GM19023 (cell line): ENCODE measurements at regions not wholly inside any gene's neighbourhood (a gene's known extent, or its start where the extent isn't known, plus 50 kb on each side); places are given as distances from the start of the nearest gene placed in this dataset.
"Not testable (repeated sequence)": the region's sequence is repeated elsewhere in the genome, so short reads cannot be mapped to it uniquely, and the experiment has no call there.

Experiments used
- ATAC-seq: cut with Tn5 transposase; IDR thresholded peaks from one replicate; pipeline ENCODE4 v1.9.1; 2021; ENCODE audit warnings: mild to moderate bottlenecking, moderate library complexity; ENCODE audit not compliant: unreplicated experiment

DNA sequence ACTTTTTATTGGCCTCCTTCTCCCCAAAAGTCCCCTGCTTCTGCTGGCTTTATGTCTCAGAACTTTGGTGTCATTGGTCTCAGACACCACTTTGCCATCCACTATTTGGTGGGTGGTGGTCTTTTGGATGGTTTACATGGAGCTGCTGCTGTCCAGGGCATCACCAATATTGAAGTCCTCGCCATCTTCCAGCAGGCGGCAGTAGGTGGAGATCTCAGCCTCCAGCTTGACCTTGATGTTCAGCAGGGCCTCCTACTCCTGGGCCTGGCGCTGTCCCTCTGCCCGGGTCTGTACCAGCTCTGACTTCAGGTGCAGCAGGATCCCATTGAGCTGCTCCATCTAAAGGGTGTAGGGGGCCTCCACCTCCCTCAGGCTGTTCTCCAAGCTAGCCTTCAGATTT is 148.4 kb upstream of the FOXA2 start:
- ATAC-seq, result no peak

DNA sequence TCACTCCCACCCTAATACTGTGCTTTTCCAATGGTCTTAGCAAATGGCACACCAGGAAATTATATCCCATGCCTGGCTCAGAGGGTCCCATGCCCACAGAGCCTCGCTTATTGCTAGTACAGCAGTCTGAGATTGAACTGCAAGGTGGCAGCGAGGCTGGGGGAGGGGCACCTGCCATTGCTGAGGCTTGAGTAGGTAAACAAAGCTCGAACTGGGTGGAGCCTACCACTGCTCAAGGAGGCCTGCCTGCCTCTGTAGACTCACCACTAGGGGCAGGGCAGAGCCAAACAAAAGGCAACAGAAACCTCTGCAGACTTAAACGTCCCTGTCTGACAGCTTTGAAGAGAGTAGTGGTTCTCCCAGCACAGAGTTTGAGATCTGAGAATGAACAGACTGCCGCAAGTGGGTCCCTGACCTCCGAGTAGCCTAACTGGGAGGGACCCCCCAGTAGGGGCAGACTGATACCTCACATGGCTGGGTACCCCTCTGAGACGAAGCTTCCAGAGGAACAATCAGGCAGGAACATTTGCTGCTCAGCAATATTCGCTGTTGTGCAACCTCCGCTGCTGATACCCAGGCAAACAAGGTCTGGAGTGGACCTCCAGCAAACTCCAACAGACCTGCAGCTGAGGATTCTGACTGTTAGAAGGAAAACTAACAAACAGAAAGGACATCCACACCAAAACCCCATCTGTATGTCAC is 150.7 kb upstream of the FOXA2 start:
- not testable (repeated sequence) for ATAC-seq

DNA sequence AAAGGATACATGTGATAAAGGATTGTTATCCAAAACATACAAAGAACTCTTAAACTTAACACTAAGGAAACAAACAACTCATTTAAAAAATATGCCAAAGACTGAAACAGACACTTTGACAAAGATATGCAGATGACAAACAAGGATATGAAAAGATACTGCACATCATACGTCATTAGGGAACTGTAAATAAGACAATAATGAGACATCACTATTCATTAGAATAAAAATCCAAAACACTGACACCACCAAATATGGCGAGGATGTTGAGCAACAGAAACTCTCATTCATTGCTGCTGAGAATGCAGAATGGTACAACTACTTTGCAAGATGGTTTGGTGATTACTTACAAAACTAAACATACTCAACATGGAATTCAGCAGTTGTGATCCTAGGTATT is 156.5 kb upstream of the FOXA2 start:
- no peak for ATAC-seq

DNA sequence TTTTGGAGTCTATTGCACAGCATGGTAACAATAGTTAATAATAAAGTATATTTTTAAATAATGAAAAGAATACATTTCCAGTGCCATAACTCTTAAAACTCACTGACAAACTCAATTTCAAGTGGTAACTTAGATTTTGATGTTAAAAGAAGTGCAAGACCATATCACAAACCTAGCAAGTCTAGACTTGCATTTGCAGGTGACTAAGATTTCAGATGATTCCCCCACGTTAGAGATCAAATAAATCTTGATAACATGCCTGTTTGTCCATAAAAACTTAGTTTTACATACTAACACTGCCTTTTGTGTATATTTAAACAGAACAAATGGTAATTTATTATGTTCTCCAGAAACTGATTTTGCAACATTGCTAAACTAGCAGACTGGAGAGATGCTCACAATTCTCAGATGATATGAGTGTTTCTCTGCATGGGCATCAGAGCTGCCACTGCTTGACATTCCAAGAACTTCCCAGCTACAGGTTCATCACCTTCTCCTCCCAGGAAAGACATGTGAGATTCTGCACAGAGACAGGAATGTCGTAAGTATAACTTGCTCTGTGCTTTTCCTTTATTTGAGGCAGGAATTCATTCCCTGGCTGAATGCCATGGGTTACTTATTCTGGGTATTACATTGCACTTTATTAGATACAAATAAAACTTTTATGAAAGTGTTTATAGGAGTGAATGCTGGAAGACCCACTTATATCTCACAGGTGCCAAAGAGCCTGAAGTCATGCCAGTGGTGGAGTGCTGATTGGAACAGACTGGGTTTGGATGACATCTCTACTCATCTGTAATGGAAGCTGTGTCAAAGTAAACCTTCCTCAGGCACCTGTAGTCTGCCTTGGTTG is 160.2 kb upstream of the FOXA2 start:
- ATAC-seq, result no peak

DNA sequence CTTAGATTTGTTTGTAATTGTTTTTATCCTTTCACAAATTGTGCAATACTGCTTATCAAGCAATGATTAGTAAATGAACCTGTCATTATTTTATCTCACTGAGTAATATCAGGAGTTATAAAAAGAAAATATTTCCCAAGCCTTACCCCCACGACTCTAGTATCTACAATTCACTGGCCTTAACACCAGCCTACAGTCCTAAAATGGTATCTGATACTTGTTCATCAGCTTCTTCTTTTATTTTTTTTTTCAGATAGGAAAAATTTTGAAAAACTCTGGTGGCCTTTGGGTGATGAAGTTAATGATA is 160.8 kb upstream of the FOXA2 start:
- ATAC-seq, result no peak

DNA sequence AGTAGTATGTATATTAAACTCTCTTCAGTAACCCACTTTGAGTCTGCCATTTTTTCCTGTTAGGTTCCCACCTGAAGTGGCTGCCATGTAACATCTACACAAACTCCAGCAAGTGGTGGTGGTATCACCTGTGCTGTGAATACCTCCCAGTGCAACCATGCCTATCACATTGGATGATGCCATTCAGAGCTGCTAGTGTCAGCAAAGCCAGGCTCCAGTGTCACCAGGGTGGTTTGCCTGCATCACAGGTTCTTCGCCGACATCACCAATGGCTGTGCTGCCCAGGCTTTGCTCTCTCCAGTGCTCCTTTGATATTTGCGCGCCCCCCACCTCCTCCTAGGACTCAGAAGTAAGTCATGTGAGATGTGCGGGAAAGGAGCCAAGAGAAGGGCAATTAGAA is 162.6 kb upstream of the FOXA2 start:
- no peak for ATAC-seq

DNA sequence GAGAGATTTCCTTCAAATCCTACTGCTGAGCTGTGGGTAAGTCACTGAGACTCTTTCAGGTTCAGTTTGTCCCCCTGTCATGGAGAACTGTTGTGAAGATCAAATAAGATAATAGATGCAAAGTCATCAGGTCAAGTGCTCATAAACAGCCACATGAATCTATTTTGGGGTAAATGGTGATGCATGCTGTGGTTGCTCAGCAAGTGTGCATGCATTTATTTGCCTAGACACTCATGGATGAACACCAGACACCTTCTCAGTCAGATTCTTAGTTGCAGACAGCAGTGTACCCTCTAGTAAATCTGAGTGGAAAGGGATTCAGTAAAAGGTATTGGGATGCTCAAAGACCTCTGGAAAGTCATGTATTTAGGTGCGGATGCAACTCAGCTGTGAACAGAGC is 168.0 kb upstream of the FOXA2 start:
- no peak for ATAC-seq

DNA sequence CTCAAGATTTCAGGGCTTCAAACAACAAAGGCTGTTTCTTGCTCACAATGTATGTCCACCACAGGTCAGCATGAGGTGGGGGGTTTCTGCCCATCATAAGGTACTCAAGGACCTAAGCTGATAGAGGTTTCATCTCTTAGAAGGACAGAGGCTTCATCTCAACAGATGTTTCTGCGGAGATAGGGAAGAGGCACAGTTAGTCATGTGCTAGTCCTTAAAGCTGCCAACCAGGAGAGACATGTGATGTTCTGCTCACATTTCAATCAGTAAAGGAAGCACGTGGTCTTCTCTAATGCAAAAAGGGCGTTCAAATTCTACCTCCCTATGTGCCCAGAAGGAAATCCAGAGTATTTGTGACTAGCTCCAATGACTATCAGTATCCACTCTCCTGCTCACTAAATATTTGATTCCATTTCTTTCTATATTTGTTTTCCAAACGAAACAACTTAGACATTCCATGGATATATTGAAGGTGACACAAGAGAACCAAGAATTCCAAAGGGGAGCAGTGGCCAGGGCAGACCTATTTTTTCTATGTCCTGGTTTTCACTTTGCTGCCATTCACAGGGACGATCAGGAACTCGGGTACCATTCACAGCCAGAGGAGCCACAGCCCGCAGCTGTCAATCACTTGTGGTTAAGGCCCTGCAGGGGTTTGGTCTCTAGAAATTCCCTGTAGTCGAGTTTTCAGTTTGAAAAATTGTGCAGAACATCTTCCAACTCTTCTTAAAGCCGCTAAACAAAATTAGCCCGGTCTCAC is 173.2 kb upstream of the FOXA2 start:
- no peak for ATAC-seq

DNA sequence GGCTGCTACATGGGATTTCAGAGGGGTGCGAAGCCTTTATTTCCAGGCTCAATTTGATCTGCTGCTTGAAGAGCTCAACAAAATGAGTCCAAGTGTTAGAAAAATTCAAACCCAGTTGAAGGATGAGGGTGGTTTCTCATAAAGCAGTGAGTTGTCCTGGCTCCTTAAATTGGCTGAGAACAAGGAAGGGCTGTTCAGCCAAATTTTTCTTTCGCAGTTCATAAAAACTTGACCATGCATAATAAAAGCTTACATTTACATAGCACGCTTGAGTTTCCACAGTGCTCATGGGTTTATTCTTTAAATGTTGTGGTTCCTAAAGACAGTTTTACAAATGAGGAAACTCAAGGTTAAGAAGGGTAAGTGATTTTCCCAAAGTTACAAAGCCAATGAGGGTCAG is 174.4 kb upstream of the FOXA2 start:
- ATAC-seq, result no peak

DNA sequence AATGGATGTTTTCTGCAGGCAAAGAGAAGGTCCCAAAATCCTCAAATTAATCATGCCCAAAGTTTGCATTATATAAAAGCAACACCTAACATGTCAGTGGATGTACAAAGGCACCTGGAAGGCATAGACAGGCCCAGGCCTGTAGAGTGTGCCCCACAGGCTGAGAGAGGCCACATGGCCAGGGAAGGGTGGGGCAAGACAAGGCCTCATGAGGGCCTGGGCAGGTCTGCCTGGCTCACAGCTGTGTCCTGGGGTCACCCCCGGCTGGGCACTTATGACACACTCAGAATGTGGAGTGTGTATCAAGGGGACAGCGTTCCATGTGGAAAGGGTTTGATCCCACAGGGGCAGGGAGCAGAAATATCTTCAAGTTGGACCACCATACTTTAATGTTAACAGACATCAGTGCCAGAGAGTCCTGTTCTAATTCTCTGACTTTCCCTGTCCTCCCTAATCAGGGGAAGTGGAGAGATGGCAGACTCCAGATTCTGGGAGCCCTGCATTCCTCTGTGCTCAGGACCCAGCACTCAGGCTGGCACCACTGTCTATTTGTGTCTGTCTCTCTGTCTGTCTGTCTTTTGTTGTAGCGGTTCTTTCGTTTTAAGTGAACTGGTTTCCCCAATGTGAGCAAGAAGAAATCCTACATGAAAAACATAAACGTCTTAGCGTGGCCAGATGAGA is 178.3 kb upstream of the FOXA2 start:
- ATAC-seq, result no peak

DNA sequence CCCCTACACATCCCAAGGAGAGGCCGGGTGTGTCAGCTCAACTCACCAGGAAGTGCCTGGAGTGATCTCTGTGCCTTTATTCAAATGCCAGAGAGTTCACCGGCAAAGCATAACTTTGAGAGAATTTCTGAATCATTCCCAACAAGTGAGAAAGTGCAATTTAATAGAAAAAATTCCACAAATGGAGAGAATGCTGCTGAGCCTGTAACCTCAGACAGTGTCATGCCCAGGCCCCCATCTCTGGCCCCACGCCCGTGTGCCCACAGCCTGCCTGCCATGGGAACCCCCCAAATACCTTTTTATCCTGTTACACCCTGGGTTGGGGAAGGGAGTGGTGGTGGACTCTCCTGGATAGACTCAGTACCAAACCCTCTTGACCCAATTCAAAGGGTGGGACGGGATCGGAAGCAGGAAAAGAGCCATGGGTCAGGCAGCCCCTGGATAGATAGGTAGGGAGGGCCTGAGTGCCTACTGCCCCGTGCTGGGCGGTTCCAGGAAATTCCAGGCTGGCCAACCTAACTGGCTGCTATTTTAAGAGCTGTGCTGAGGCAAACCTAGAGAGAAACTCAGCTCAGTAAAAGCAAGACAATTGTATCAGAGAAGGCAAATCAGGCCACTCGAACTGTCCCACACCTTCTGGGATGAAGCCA is 179.0 kb upstream of the FOXA2 start:
- ATAC-seq, result no peak

DNA sequence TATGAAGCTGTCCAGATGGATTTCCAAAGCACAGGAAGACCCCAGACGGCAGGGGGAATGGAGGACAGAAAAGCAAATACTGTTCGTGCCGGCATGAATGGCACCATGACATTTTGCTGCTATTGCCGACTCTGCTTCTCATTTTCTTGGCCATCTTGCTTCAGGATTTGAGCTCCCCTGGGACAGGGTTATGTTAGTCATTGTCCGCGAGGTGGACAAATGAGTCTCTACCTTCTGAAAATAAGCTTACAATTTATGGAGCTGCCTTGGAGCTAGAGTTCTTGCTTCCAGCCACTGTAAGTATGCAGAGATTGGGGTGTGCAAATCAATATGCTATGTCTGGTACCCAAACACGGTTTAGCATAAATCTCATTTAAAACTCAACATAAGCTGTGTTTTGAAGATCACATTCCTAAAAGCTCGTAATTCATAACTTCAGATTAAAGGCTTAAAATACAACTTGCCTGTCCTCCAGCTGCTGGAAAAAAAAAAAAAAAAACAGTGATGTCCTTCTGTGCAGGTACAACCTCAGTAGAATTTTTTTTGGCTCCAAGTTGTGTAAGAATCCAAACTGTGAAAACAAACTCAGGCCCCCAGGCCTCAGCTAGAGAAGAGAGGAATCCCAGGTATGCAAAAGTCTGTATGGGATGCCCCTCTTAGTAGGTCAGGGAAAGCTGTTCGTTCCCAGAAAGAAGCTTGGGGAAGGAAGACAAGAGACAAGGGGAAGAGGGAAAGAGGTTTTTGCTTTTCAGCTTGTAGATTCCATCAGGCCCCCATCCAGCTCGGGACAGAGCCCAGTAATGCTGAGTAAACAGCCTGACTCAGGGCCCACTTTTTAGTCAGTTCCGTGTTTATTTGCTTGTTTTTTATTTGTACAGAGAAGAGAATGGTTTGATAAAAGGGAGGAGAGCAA is 184.2 kb upstream of the FOXA2 start:
- ATAC-seq, result no peak

DNA sequence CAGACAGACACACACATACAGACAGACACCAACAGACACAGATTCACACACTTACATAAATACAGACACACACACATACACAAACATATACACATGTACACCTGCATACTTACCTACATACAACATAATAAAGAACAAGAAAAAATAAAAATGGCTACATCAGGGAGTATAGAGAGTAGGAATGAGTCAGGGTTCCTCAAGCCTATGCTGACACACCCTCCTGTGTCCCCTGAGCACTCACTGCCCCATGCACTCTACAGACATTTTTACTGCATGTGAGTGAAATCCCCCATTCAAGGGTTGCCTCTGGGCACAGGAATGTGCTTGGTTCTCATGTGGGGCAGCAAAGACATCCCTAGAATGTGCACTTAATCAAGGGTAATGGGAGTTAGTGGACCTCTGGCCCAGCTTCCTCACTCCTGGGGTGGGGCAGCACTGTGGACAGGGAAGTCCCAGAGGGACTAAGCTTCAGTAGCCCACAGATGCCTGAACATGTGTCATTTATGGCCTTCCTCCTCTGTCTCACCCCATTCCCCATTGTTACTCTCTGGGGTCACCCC is 185.9 kb upstream of the FOXA2 start:
- ATAC-seq, result no peak

DNA sequence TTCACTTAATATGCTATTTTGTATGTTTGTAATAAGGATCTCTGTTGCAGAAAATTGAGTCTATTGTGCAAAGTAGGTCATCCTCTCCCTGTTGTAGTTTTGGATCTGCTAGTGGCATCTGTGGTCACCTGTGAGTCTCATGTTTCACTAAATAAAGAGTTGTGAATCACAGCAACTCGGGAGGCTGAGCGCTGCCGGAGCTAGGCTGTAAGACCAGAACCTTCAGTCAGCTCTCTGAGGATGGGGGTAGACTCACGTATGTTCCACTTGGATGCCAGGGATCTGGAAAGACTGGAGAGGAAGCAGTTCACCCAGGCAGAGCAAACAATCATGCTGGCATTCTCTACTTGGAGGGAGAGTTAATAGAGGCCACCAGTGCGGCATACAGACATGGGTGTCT is 187.3 kb upstream of the FOXA2 start:
- no peak for ATAC-seq

DNA sequence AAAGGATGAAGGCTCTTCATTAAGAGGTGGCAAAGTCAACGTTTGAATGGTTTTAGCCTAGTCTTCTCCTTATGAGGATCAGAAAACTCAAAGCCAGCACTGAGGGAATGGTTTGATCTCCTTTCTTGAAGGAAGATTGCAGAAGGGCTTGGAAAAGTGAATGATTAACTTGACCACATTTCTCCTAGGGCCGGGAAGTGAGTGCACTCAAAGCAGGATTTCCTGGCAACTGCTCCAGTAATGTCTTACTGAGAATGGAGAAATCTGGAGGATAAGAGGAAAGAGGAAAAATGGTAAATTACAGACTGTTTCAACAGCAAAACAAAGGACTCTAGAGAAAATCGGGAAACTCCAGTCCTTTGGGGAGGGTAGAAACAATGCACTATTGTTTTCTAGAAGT is 189.0 kb upstream of the FOXA2 start:
- ATAC-seq, result no peak

DNA sequence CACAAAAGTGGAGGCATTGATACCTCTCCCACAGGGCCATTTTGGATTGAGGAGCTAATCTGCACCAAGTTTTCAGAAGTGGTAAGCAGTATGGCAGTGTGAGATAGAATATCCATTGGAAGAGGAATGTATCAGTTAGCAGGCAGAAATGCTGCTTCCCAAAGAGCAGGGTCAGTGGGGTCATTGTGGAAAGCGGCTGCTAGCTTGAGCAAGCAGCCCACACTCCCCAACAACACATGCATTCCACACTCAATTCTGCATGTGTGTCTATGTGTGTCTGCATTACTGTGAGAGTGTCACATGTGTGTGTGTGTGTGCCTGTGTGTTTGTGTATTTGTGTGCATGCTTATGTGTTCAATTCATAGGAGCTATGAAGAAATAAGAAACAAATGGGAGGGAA is 190.9 kb upstream of the FOXA2 start:
- ATAC-seq, result no peak

DNA sequence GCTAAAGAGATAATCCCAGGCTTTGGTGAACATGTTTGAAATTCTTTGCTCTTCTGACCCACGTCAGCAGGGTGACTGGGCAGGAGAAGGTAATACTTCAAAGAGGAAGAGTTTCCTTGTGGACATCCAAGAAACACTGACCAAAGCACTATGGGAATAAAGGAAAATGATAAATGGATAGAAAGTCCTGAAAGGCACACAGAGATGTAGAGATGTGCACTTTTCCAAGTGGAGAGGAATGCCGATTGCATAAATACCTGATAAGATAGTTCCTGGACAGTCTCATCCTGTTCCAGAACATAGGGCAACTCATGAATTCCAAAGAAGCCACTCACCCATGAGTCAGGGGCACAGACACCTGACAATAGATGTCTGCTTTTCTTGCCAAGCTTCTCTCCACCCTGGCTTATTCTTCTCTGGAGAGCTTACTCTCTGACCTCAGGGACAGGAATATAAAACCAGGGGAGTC is 191.3 kb upstream of the FOXA2 start:
- no peak for ATAC-seq

DNA sequence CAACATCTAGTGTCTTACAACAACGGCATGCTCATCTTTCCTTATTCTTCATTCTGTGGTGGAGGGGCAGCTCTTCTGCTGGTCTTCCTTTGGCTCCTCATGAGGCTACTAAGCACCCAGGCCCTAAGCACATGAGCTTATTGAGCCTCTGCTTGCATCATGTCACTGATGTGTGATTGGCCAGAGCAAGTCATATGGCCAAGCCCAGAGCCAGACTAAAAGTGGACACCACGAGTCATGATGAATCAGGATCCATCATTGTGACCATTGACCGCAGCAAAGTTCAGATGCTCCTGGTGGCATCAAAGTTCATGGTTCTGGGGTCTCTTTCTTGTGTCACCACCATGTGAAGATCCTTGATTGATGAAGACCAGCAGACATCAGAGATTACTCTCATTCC is 192.0 kb upstream of the FOXA2 start:
- no peak for ATAC-seq

DNA sequence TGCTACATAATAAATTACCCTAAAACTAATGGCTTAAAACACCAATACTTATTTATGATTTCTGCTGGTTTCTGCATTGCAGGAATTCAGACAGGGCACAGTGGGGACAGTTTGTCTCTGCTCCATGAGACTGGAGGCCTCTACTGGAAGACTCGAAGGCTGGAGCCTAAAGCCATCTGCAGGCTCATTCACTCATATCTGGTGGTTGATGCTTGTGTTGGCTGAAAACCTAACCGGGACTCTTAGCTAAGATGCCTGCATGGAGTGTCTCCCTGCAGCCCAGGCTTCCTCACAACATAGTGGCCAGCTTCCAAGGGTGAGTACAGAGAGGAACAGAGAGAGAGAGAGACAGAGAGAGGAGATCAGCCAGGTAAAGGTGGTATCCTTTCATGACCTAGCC is 195.5 kb upstream of the FOXA2 start:
- no peak for ATAC-seq
